GM23338 (cell line): ENCODE measurements at regions not wholly inside any gene's neighbourhood (a gene's known extent, or its start where the extent isn't known, plus 50 kb on each side); places are given as distances from the start of the nearest gene placed in this dataset.

Source experiments
- ATAC-seq: fragments of 200-7000 bp; cut with Tn5 transposase; 3 replicates; pipeline ENCODE4 v1.9.1; 2020
- DNase-seq: peaks from one replicate; pipeline ENCODE4 v3.0.0-alpha.2; 2015; ENCODE audit warnings: low spot score
- H2AFZ ChIP-seq: fragments of 200-600 bp; sonication (generic); 2 replicates; pipeline ENCODE4 v1.8.0; 2016; ENCODE audit warnings: antibody characterized with exemption, mild to moderate bottlenecking, moderate library complexity
- H3F3A ChIP-seq: fragments of 200-600 bp; sonication (generic); replicated peaks from 2 replicates; pipeline ENCODE4 v1.8.0; 2017; ENCODE audit warnings: antibody characterized with exemption, mixed run types, low read depth
- H3K27ac ChIP-seq: fragments of 200-600 bp; sonication (generic); 2 replicates; pipeline ENCODE4 v1.6.1; 2016; ENCODE audit warnings: low read depth
- H3K27me3 ChIP-seq: fragments of 200-600 bp; sonication (generic); 2 replicates; pipeline ENCODE4 v1.8.0; 2016; ENCODE audit warnings: mild to moderate bottlenecking, mixed run types, moderate library complexity; ENCODE audit not compliant: insufficient read depth
- H3K36me3 ChIP-seq: fragments of 200-600 bp; sonication (generic); 2 replicates; pipeline ENCODE4 v1.8.0; 2016; ENCODE audit warnings: mild to moderate bottlenecking; ENCODE audit not compliant: insufficient read depth
- H3K4me1 ChIP-seq: fragments of 200-600 bp; sonication (generic); 2 replicates; pipeline ENCODE4 v1.8.0; 2016; ENCODE audit warnings: mild to moderate bottlenecking, moderate library complexity; ENCODE audit not compliant: insufficient read depth
- H3K4me2 ChIP-seq: fragments of 200-600 bp; sonication (generic); 2 replicates; pipeline ENCODE4 v1.7.1; 2017; ENCODE audit warnings: mixed run types
- H3K4me3 ChIP-seq: fragments of 200-600 bp; sonication (generic); 2 replicates; pipeline ENCODE4 v1.6.1; 2016; ENCODE audit warnings: mixed run types
- H3K79me2 ChIP-seq: fragments of 200-600 bp; sonication (generic); replicated peaks from 2 replicates; pipeline ENCODE4 v1.8.0; 2017; ENCODE audit warnings: mild to moderate bottlenecking; ENCODE audit not compliant: insufficient read depth
- H3K9me2 ChIP-seq: fragments of 200-600 bp; sonication (generic); 2 replicates; pipeline ENCODE4 v1.8.0; 2017; ENCODE audit not compliant: insufficient read depth
- H4K20me1 ChIP-seq: fragments of 200-600 bp; sonication (generic); replicated peaks from 2 replicates; pipeline ENCODE4 v1.8.0; 2017; ENCODE audit warnings: mild to moderate bottlenecking; ENCODE audit not compliant: insufficient read depth
- H3K27ac Mint-ChIP-seq: 2 replicates; pipeline ENCODE4 v1.8.0; 2020; ENCODE audit warnings: inconsistent platforms, mild to moderate bottlenecking, moderate library complexity, mixed read lengths
- H3K27me3 Mint-ChIP-seq: 3 replicates; pipeline ENCODE4 v1.8.0; 2022; ENCODE audit warnings: low read depth, mild to moderate bottlenecking, moderate library complexity, mixed read lengths, inconsistent platforms; ENCODE audit not compliant: insufficient read depth, poor library complexity
- H3K36me3 Mint-ChIP-seq: 3 replicates; pipeline ENCODE4 v1.8.0; 2021; ENCODE audit warnings: low read depth, mild to moderate bottlenecking, inconsistent platforms, moderate library complexity, mixed read lengths
- H3K4me1 Mint-ChIP-seq: 3 replicates; pipeline ENCODE4 v1.8.0; 2020; ENCODE audit warnings: mild to moderate bottlenecking, inconsistent platforms, mixed read lengths
- H3K4me3 Mint-ChIP-seq: 3 replicates; pipeline ENCODE4 v1.8.0; 2021; ENCODE audit warnings: moderate library complexity, mild to moderate bottlenecking, inconsistent platforms, mixed read lengths
- H3K9me3 Mint-ChIP-seq: 3 replicates; pipeline ENCODE4 v1.8.0; 2020; ENCODE audit warnings: moderate library complexity, mild to moderate bottlenecking, inconsistent platforms, mixed read lengths
- CREB1 ChIP-seq: fragments of 250-450 bp; sonication (Bioruptor Pico); IDR thresholded peaks from 2 replicates; pipeline ENCODE4 v1.5.0; 2020; ENCODE audit warnings: low read depth, mild to moderate bottlenecking, moderate library complexity
- CTCF ChIP-seq, 2 experiments: fragments of 200-600 bp in 1 of 2; sonication (generic) in 1 of 2; conservative IDR thresholded peaks; 2 replicates each; pipeline versions ENCODE4 v1.5.1 to v1.6.1; 2016 to 2017; ENCODE audit warnings: antibody characterized with exemption in 2 of 2, low read depth in 2 of 2, mild to moderate bottlenecking in 2 of 2, moderate library complexity in 1 of 2
- ETS1 ChIP-seq: IDR thresholded peaks from 2 replicates; pipeline ENCODE4 v1.6.1; 2016; ENCODE audit warnings: antibody characterized with exemption
- EZH2 ChIP-seq: fragments of 200-600 bp; sonication (generic); IDR thresholded peaks from one replicate; pipeline ENCODE4 v1.8.0; 2017; ENCODE audit warnings: antibody characterized with exemption, mild to moderate bottlenecking, low read depth; ENCODE audit not compliant: unreplicated experiment
- EZH2phosphoT487 ChIP-seq: fragments of 200-600 bp; sonication (generic); IDR thresholded peaks from one replicate; pipeline ENCODE4 v1.8.1; 2018; ENCODE audit warnings: antibody characterized with exemption; ENCODE audit not compliant: unreplicated experiment
- JUNB ChIP-seq: IDR thresholded peaks from one replicate; pipeline ENCODE4 v1.6.1; 2016; ENCODE audit warnings: antibody characterized with exemption; ENCODE audit not compliant: unreplicated experiment
- NANOG ChIP-seq: IDR thresholded peaks from 2 replicates; pipeline ENCODE4 v1.6.1; 2016; ENCODE audit warnings: antibody characterized with exemption, borderline replicate concordance
- POLR2AphosphoS5 ChIP-seq: IDR thresholded peaks from 2 replicates; pipeline ENCODE4 v1.6.1; 2016; ENCODE audit warnings: antibody characterized with exemption, low read depth
- REST ChIP-seq: IDR thresholded peaks from one replicate; pipeline ENCODE4 v1.6.1; 2018; ENCODE audit warnings: antibody characterized with exemption; ENCODE audit not compliant: unreplicated experiment
- STAT1 ChIP-seq: IDR thresholded peaks from one replicate; pipeline ENCODE4 v1.6.1; 2016; ENCODE audit warnings: antibody characterized with exemption; ENCODE audit not compliant: unreplicated experiment
- ZNF114 ChIP-seq: fragments of 250-450 bp; sonication (Bioruptor Pico); IDR thresholded peaks from 2 replicates; pipeline ENCODE4 v1.5.0; 2020; ENCODE audit warnings: mild to moderate bottlenecking, moderate library complexity
- ZNF331 ChIP-seq: fragments of 250-450 bp; sonication (Bioruptor Pico); IDR thresholded peaks from 2 replicates; pipeline ENCODE4 v1.5.0; 2020; ENCODE audit warnings: low read depth, mild to moderate bottlenecking, moderate library complexity
- ZNF462 ChIP-seq: fragments of 250-450 bp; sonication (Bioruptor Pico); IDR thresholded peaks from 2 replicates; pipeline ENCODE4 v1.5.0; 2020; ENCODE audit warnings: mild to moderate bottlenecking, moderate library complexity

GRCh38 chr3:155018621-155019330 lies 61.3 kb upstream of the MME start:
- no peak for ATAC-seq
- Histone ChIP-seq H2AFZ (no peak overlapping the region; the same call in 1 of the 2 replicates), H3K27me3 (no peaks in the 10 kb centered on the region), H4K20me1 (no peaks in the 10 kb centered on the region), H3K27ac (no peak overlapping the region), H3K4me3 (no peak overlapping the region), H3K9me2 (0 out of 2 replicates have a peak, but pooled peaks cover 9% of the 10 kb centered on the region), H3K79me2 (no peaks in the 10 kb centered on the region), H3K4me1 (peaks cover 33% of the 10 kb centered on the region), H3F3A (no peaks in the 10 kb centered on the region), H3K4me2 (no peak overlapping the region), H3K36me3 (no peaks in the 10 kb centered on the region)
- no peaks in the 10 kb centered on the region for H3K9me3 Mint-ChIP-seq
- no peak overlapping the region for H3K27ac Mint-ChIP-seq
- TF ChIP-seq POLR2AphosphoS5, result no peak
- no peak for TF ChIP-seq REST
- no peak for TF ChIP-seq ZNF462 (CRISPR knock-in tag)
- TF ChIP-seq EZH2, result no peak
- no peak for TF ChIP-seq ETS1
- no peak for TF ChIP-seq ZNF331
- no peak for TF ChIP-seq STAT1
- TF ChIP-seq JUNB, result no peak
- no peak for TF ChIP-seq CTCF (conservative IDR thresholded peaks at IDR 0.05; ENCODE audit: low read depth in 2 of 2)
- TF ChIP-seq ZNF114 (CRISPR knock-in tag), result no peak
- TF ChIP-seq EZH2phosphoT487, result no peak
- TF ChIP-seq CREB1 (CRISPR knock-in tag), result no peak
- no peak for TF ChIP-seq NANOG
- DNase-seq, result no peak
- peaks cover 2% of the 10 kb centered on the region for H3K27me3 Mint-ChIP-seq
- H3K4me1 Mint-ChIP-seq, result peaks cover 31% of the 10 kb centered on the region
- no peaks in the 10 kb centered on the region for H3K36me3 Mint-ChIP-seq
- H3K4me3 Mint-ChIP-seq, result no peak overlapping the region
